M059J (cell line): ENCODE measurements at regions not wholly inside any gene's neighbourhood (a gene's known extent, or its start where the extent isn't known, plus 50 kb on each side); places are given as distances from the start of the nearest gene placed in this dataset.
"Not testable (repeated sequence)": the region's sequence is repeated elsewhere in the genome, so short reads cannot be mapped to it uniquely, and the experiment has no call there.

Experiments used
- DNase-seq: peaks from one replicate; pipeline ENCODE4 v3.0.0-alpha.2; 2012; ENCODE audit warnings: low read depth

DNA sequence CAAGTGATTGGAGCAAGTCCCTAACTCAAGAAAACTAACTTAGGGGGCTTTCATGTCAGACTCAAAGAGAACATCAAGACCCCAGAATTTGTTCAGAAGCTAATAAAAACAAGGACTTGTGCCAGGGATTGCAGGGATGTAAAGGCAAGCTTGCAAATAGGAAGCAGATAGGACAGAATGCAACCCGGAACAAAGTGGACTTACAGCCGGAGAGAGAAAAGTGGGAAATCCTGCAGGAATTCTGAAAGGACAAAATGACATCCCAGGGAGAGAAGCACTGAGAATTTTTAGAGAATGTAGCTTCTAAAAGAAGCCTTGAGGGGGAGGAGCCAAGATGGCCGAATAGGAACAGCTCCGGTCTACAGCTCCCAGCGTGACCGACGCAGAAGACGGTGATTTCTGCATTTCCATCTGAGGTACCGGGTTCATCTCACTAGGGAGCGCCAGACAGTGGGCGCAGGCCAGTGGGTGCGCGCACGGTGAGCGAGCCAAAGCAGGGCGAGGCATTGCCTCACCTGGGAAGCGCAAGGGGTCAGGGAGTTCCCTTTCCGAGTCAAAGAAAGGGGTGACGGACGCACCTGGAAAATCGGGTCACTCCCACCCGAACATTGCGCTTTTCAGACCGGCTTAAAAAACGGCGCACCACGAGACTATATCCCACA lies 195.6 kb upstream of the G2E3 start:
- not testable (repeated sequence) for DNase-seq

DNA sequence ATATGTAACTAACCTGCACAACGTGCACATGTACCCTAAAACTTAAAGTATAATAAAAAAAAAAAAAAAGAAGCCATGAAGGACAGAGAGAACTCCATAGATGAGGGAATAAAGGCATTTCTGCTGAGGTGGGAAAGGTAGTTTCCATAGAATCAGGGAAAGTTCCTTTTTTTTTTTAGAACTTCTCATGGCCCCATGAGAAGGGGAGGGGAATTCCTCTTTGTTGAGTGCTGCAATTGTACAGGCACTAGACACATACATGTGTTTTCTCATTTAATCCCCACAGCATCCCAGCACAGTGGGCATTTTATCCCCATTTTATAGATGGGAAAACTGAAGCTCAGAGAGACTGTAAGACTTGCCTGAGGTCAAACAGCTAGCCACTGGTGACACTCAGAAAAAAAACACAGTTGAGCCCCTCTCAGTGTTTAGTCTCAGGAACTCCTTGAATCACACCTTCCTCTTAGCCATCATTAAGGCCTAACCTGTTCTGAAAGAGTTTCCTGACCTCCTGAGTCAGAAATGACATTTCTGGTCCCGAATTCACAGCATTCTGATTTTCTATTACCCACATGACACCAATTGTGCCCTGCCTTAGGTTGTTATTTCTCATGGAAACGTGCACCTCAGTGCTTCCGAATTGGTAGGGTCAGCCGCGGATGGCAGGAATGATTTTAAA lies 189.3 kb upstream of the G2E3 start:
- no peak for DNase-seq

DNA sequence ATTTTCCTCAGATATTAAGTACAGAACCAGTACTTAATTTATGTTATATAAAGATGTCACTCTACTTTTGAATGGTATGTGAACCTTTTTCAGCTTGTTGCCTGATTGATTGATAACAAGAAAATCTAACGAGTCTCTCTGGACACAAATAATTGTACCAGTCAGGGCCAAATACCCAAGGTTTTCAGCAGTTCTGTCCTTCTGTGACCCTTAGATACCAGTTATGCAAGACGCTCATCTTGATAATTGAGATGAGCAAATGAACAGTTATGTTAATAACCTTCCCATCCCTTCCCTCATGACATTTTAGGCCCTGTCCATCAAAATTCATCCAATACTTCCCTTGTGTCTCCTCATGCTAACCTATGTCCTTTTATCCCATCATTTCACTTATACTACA lies 185.9 kb upstream of the G2E3 start:
- DNase-seq, result no peak

DNA sequence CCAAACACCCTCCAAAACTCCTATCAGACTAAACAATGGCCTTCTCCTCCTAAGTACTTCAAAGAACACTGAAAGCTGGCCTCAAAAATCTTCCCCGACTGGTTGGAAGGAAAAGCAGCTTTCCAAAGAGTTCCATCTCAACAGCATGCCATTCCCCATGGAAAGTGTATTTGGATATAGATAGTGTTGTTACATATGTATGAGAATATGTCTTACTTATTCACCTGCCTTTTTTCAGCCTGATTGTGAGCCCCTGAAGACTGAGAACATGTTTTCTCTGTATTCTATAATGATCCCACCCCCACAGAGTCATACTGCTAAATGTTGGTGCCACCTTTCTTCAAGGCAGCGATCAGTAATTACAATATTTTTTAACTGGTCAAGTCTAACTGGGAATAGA lies 185.4 kb upstream of the G2E3 start:
- DNase-seq, result no peak

DNA sequence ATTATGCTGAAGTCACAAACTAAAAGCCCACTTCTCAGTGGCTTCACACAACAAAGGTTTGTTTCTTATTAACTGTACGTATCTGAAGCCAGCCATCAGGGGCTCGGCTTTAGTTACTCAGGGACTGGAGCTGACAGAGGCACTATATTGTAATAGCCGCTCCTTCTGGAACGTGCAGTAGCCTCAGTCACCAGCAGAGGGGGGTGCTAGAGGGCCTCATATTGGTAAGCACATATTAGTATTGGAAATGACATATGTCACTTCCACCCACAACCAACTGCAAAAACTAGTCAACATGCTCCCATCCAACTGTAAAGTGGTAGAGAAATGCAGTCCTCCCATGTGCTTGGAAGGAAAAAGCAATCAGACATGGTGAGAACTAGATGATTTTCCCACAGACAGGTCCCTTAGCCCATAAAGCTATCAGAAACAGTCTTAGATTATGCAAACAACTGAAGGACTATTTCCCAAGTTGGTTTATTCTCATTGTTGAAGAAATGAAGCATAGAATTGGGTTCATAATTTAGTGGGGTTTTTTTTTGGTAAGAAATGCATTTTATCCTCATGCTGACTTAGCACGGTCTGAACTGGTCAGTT lies 183.6 kb upstream of the G2E3 start:
- peak; percentile 40 for DNase-seq

DNA sequence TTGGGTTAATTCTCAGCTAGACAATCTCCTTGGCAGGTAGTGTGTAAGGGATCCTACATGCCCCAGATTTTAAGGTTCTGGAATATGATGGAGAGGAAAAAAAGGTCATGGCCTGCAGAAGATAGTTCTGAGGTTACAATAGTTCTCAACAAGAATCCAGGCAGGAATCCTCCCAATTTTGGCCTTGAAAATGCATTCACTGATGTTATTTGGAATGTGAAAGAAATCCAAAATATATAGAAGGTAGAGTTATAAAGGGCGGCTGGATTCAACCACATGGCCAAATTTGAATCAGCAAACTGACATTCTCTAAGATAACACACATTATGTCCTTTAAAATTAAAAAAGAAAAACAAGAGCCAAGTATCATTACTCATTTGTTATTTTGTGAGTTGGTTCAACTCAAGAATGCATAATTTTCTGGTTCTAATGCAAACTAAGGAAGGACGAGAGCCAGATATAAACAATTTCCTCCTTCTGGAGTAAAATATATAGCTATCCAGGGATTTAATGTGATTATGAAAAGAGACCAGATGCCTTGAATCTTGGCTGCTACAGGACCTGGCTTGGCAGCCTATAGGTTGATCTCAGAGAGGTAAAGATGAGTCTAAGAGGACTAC lies 177.0 kb upstream of the G2E3 start:
- DNase-seq, result no peak

DNA sequence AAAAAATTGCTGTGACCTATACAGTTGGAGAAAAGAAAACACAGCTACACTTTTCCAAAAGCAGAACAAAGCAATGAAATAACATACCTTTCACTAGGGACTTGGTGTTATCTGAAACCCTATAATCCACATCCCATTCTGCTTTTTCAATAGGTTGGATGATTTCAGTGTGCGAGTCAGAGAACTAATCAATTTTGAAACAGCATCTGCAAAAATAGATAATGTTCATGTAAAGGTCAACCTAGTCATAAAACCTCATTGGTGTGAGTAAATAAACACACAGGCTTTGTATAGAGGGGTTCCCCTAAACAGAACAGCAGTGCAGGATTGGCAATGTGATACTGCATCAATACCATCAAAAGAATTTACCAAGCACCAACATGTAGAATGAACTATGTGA lies 173.0 kb upstream of the G2E3 start:
- DNase-seq, result no peak

DNA sequence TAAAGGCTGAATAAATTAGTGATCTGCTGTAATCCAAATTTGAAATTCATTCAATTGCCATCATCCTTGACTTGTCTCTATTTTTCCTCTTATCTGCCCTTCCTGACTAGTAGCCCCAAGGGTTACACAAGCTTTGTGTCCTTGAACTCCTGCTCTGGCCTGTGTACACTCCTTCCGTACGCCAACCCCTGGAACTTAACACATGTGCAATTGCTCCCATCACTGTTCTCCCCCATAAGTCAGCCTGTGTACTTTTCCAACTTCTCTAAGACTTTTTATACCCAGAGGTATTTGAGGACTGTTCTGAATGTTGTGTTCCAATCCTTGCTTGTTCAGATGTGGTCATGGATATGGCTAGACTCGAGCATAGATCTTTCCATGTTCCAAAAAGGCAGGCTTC lies 171.1 kb upstream of the G2E3 start:
- DNase-seq, result no peak

DNA sequence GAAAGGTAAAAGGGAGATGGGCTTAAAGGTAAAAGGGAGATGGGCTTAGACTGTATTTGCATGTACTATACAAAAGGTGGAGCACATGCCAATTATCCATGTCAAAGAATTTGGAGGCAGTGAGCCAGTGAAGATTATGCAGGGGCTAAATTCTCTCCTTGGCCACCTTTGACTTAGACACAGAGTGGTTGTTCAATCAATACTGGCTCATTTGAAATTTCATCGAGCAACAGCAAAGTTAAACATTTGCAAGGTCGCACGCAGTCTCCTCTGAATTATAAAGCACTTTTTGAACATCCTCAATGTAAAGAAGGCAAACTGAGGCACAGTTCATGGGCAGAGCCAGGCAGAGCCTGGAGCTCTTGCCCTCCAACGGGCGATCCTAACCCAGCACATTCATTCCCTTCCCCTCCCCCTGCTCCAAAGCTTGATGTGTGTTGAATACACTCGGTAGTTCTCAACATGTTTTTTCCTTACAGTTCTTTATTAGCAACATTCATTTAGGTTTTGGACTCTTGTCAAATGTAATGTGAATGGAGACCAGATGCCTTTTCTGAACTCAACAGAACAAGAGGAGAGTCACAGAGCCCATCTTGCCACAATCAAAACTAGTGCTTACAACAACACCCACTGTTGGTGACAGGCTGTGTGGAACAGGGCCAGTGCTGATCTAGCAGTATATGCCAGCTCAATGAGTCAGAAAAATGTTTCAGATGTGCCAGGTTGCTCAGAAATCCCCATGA lies 169.7 kb upstream of the G2E3 start:
- peak; percentile 43 for DNase-seq

DNA sequence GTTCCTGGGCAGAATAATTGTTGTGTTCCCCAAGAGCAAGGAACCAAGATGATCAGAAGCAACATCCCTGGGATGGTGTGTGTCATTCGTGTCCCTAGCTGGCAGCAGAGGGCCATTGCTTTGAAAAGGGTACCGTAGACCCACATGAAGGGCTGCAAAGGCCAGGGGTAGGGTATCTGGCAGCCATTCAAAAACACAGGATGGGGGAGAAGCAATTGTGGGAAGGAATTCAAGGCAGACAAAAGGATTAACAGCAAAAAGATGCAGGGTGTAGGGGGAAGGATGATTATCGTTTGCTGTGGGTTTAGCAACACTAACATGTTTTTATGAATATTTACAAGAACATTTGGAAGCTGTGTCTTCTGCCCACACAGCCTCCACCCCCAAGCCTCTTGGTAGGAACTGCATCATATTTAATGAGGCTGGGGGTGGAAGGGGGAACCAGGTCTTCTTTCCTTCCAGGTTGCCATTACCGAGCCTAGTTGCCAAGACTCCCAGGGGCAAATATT lies 169.0 kb upstream of the G2E3 start:
- no peak for DNase-seq

DNA sequence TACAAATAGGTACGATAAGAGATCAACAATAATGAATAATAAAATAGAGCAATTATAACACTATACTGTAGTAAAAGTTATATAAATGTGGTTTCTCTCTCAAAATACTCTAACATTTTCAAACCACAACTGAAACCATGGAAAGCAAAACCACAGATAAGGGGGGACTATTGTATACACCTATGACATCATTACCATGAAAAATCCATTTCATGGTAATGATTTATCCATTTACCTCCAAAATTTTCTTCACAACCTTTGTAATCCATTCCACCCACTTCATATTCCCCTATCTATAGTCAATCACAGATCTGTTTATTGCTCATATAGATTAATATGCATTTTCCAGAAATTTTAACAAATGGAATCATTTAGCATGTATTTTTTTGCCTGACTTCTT lies 163.9 kb upstream of the G2E3 start:
- no peak for DNase-seq

DNA sequence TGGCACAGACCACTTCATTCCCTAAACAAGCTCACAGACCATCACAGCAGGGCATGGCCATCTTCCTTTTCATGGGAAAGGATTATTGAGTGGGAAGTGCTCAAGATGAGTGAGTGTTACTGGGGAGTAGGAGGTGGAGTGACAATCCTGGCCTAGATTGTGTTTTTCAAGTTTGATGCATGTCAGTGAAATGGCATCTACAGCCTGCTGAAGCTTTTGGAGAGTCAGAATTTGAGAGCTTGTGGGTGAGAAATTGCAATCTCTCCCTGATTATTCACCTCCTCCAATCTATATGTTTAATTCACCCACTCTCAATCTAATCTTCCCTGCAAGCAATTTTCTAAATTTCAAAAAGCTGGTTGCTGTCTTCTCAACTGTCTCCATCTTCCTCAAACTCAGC lies 156.1 kb upstream of the G2E3 start:
- no peak for DNase-seq

DNA sequence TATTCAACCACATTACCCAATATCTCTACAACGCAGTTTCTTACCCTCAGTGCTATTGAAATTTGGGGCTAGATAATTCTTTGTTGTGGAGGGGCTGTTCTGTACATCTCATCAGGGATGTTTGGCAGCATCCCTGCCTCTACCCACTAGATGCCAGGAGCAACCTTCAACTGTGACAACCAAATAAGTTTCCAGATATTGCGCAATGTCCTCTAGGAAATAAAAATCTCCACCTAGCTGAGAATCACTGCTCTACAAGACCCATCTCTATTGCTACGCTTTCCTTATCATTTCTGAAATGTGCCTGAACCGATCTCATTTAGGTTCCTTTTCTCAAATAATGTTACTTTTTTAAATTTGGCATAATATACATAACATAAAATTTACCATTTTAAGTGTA lies 155.2 kb upstream of the G2E3 start:
- no peak for DNase-seq

DNA sequence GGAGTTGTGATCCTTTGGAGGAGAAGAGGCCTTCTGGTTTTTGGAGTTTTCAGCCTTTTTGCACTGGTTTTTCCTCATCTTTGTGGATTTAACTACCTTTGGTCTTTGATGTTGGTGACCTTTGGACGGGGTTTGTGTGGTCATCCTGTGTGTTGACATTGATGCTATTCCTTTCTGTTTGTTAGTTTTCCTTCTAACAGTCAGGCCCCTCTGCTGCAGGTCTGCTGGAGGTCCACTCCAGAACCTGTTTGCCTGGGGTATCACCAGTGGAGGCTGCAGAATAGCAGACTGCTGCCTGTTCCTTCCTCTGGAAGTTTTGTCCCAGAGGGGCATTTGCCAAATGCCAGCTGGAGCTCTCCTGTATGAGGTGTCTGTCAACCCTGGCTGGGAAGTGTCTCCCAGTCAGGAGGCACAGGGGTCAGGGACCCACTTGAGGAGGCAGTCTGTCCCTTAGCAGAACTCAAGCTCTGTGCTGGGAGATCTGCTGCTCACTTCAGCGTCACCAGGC lies 149.4 kb upstream of the G2E3 start:
- DNase-seq, result not testable (repeated sequence)

DNA sequence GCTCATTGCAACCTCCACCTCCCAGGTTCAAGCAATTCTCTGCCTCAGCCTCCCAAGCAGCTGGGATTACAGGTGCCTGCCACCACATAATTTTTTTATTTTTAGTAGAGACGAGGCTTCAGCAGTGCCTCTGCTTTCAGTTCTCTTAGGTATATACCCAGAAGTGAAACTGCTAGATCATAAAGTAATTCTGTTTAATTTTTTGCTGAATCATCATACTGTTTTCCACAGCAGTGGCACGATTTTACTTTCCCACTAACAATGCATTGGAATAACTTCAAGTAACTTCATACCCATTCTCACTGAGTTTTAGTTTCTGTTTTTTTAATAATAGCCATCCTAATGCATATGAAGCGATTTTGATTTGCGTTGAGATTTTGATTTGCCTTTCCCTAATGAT lies 148.0 kb upstream of the G2E3 start:
- no peak for DNase-seq

DNA sequence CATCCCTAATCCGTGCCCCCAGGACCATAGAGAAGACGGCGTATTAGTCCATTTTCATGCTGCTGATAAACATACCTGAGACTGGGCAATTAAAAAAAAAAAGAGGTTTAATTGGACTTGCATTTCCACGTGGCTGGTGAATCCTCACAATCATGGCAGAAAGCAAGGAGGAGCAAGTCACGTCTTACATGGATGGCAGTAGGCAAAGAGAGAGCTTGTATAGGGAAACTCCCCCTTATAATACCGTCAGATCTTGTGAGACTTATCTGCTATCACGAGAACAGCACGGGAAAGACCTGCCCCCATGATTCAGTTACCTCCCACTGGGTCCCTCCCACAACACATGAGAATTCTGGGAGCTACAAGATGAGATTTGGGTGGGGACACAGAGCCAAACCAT lies 145.8 kb upstream of the G2E3 start:
- DNase-seq, result not testable (repeated sequence)

DNA sequence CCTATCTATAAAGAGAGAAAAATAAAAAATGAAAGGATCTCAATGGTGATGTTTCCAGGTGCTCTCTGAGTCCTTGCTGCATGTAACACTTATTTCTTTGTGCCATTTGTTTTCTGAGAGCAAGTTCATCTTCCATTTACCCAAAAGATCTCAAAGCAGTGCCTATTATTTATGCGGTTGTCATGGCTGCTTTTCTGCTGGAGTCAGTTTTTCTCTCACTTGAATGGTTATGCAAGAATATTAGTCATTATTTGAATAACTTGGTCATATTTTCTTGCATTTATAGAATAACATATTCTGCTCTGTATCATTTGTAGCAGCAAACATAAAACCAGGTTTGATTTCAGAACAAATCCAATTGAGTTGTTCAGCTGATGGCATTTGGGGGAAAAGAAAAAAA lies 141.8 kb upstream of the G2E3 start:
- no peak for DNase-seq

DNA sequence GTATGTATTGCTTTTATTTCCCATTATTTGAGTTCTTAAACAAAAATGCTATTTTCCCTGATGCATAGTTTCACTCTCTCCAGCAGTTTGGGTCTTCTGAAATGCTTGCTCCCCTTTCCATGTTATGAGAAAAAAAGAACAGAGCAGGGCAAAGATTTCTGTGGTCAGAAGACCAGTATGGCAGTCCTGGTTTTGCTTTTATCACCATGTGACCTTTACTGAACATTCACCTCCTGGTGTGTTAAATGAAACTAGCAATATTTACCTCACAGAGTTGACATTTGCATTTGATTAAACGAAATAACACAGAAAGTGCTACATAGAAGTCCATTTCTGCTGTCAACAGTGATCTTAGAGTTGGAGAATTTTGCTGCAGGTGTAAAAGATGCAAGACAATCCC lies 141.0 kb upstream of the G2E3 start:
- DNase-seq, result no peak

DNA sequence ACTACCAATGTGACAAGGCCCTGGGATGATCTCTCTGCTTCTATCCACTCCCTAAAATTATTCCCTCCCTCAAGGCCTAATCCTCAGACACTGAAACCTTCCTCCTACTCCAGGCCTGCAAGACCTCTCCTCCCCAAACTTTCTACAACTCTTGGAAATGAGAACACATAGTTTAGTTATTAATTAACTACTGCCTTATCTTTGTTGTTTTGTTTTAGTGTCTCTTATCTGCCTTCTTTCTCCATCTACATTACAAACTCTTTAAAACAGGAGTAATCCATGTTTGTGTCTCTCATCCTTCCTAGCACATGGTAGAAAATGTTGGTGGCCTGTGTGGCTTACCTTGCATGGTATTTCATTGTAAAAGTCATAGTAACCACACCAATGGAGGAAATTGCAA lies 139.9 kb upstream of the G2E3 start:
- no peak for DNase-seq

DNA sequence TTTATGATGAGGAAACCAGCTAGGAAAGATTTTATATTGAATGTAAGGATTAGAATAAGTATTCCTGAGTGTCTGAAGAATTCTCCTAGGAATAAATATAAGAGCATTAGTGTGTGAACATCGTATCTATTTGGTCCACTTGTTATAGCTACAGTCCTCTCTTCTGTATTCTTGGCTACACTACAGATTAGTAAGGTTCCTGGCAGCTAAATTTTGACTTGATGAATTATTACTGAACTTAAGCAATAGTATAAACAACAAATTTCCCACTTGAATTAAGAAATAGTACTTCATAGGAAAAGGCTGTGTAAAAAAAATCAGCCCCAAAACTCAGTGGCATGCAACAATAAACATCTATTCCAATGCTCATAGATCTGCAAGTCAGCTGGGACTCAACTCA lies 138.4 kb upstream of the G2E3 start:
- no peak for DNase-seq

DNA sequence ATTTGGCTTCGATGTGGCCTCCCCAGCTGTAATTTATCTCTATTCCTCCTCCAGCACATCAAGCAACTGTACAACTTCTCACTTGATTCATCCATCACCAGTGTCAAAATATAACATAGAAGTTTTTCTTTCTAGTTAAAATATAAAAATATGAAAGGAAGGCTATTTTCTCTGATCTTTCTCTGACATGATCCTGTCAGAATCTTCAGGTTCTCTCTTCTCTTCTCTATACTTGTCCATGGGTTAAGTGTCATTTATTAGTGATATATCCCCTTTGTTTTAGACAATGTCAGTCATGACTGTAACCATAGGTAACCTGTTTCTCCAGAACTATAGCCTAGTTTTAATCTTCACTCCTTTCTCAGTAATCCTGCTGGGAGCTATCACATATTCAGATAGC lies 132.5 kb upstream of the G2E3 start:
- no peak for DNase-seq

DNA sequence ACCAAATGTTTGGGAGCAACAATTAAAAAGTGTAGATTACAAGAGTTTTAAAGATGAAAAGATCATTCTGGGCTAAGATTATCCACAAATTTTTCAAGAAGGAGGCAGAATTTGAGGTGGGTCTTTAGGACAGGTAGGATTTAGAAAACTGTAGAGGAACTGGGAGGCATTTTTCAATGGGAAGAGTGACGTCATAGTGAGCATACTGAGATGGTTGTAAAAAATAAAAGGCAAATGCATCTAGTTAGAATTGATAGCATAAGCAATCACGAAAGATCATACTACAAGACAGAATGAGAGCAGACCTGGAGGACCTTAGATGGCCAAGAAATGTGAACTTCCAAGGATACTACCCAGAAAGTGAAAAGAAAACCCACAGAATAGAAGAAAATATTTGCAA lies 131.6 kb upstream of the G2E3 start:
- no peak for DNase-seq
